HepG2 (cell line): ENCODE measurements at regions not wholly inside any gene's neighbourhood (a gene's known extent, or its start where the extent isn't known, plus 50 kb on each side); places are given as distances from the start of the nearest gene placed in this dataset.

ENCODE experiments used
- BCL6 ChIP-seq: IDR thresholded peaks from 2 replicates; pipeline ENCODE4 v1.6.1; 2016; ENCODE audit warnings: missing genetic modification reagents, missing compliant biosample characterization
- ETV6 ChIP-seq: sonication (generic); formaldehyde crosslinking; conservative IDR thresholded peaks from 2 replicates; pipeline ENCODE4 v1.4.0; 2020; ENCODE audit warnings: missing genetic modification reagents
- FOXJ3 ChIP-seq: sonication (generic); formaldehyde crosslinking; IDR thresholded peaks from 2 replicates; pipeline ENCODE4 v1.4.0; 2020; ENCODE audit warnings: missing genetic modification reagents, mild to moderate bottlenecking, borderline replicate concordance
- KLF13 ChIP-seq: sonication (generic); formaldehyde crosslinking; IDR thresholded peaks from 2 replicates; pipeline ENCODE4 v1.4.0; 2020; ENCODE audit warnings: mild to moderate bottlenecking, missing genetic modification reagents
- MAX ChIP-seq: IDR thresholded peaks from 2 replicates; pipeline ENCODE4 v1.6.1; 2012; ENCODE audit warnings: inconsistent platforms
- MTA3 ChIP-seq: sonication (generic); formaldehyde crosslinking; IDR thresholded peaks from 2 replicates; pipeline ENCODE4 v1.4.0; 2020; ENCODE audit warnings: missing genetic modification reagents
- PRPF4 ChIP-seq: fragments of 200-400 bp; formaldehyde crosslinking; IDR thresholded peaks from 2 replicates; pipeline ENCODE4 v1.6.1; 2016; ENCODE audit warnings: low read length, low read depth; ENCODE audit not compliant: poor library complexity, severe bottlenecking
- SKIL ChIP-seq: sonication (generic); formaldehyde crosslinking; IDR thresholded peaks from 2 replicates; pipeline ENCODE4 v1.8.0; 2022; ENCODE audit warnings: missing genetic modification reagents, mild to moderate bottlenecking, moderate library complexity, borderline replicate concordance
- SMC3 ChIP-seq: IDR thresholded peaks from 2 replicates; pipeline ENCODE4 v1.6.1; 2011; ENCODE audit warnings: low read length, improper control_type of control experiment
- SP140L ChIP-seq: sonication (generic); formaldehyde crosslinking; IDR thresholded peaks from 2 replicates; pipeline ENCODE4 v1.4.0; 2020; ENCODE audit warnings: missing genetic modification reagents, borderline replicate concordance
- ZFP41 ChIP-seq: sonication (generic); formaldehyde crosslinking; IDR thresholded peaks from 2 replicates; pipeline ENCODE4 v1.4.0; 2020; ENCODE audit warnings: mild to moderate bottlenecking, missing genetic modification reagents, borderline replicate concordance
- ZNF142 ChIP-seq: sonication (generic); formaldehyde crosslinking; IDR thresholded peaks from 2 replicates; pipeline ENCODE4 v1.4.0; 2020; ENCODE audit warnings: missing genetic modification reagents
- ZNF282 ChIP-seq: fragments of 450-650 bp; IDR thresholded peaks from 2 replicates; pipeline ENCODE4 v1.6.1; 2018; ENCODE audit not compliant: partially characterized antibody
- ZNF326 ChIP-seq: sonication (generic); formaldehyde crosslinking; IDR thresholded peaks from 2 replicates; pipeline ENCODE4 v1.4.0; 2020; ENCODE audit warnings: missing genetic modification reagents, borderline replicate concordance
- ZNF460 ChIP-seq: sonication (generic); formaldehyde crosslinking; IDR thresholded peaks from 2 replicates; pipeline ENCODE4 v1.5.1; 2020; ENCODE audit warnings: missing genetic modification reagents, mild to moderate bottlenecking, borderline replicate concordance
- ZNF546 ChIP-seq: sonication (generic); formaldehyde crosslinking; conservative IDR thresholded peaks from 2 replicates; pipeline ENCODE4 v1.8.1; 2023; ENCODE audit warnings: mild to moderate bottlenecking, missing genetic modification reagents
- ZNF619 ChIP-seq: sonication (generic); formaldehyde crosslinking; IDR thresholded peaks from 2 replicates; pipeline ENCODE4 v1.4.0; 2020; ENCODE audit warnings: mild to moderate bottlenecking, missing genetic modification reagents
- ZNF770 ChIP-seq: sonication (generic); formaldehyde crosslinking; IDR thresholded peaks from 2 replicates; pipeline ENCODE4 v1.5.0; 2020; ENCODE audit warnings: mild to moderate bottlenecking, missing genetic modification reagents
- ZNF839 ChIP-seq: sonication (generic); formaldehyde crosslinking; IDR thresholded peaks from 2 replicates; pipeline ENCODE4 v1.4.0; 2020; ENCODE audit warnings: missing genetic modification reagents, mild to moderate bottlenecking, borderline replicate concordance

- TF ChIP-seq MAX (peak; percentile 84; the same call in 1 of the 2 replicates), KLF13 (no peak), ZNF770 (CRISPR knock-in tag) (peak; percentile 80), ZNF282 (no peak), FOXJ3 (CRISPR knock-in tag) (peak; percentile 100), MTA3 (CRISPR knock-in tag) (no peak), BCL6 (CRISPR knock-in tag) (peak; percentile 99), ZNF546 (CRISPR knock-in tag) (no peak), ZNF619 (CRISPR knock-in tag) (peak; percentile 90; the same call in 1 of the 2 replicates), ZNF326 (CRISPR knock-in tag) (no peak), ETV6 (CRISPR knock-in tag) (peak; percentile 78; the same call in 1 of the 2 replicates), PRPF4 (no peak), SKIL (CRISPR knock-in tag) (peak; percentile 100), ZNF839 (CRISPR knock-in tag) (no peak), ZNF460 (CRISPR knock-in tag) (peak; percentile 76; the same call in 1 of the 2 replicates), SP140L (CRISPR knock-in tag) (no peak), ZNF142 (CRISPR knock-in tag) (no peak), SMC3 (peak; percentile 40; the same call in 1 of the 2 replicates), ZFP41 (CRISPR knock-in tag) (no peak)
These were observed 91.8 kb upstream of the RFX8 start (continued) for GRCh38 chr2:101566632-101567228.
